NCI-H1436 treated with DMSO at 0.1 percent for 48 hours (cell line): ENCODE measurements at regions not wholly inside any gene's neighbourhood (a gene's known extent, or its start where the extent isn't known, plus 50 kb on each side); places are given as distances from the start of the nearest gene placed in this dataset.
"Not testable (repeated sequence)": the region's sequence is repeated elsewhere in the genome, so short reads cannot be mapped to it uniquely, and the experiment has no call there.

Source experiments
- DNase-seq: peaks from one replicate; lab custom pipeline; 2025; lab: John Stamatoyannopoulos, UW

DNA sequence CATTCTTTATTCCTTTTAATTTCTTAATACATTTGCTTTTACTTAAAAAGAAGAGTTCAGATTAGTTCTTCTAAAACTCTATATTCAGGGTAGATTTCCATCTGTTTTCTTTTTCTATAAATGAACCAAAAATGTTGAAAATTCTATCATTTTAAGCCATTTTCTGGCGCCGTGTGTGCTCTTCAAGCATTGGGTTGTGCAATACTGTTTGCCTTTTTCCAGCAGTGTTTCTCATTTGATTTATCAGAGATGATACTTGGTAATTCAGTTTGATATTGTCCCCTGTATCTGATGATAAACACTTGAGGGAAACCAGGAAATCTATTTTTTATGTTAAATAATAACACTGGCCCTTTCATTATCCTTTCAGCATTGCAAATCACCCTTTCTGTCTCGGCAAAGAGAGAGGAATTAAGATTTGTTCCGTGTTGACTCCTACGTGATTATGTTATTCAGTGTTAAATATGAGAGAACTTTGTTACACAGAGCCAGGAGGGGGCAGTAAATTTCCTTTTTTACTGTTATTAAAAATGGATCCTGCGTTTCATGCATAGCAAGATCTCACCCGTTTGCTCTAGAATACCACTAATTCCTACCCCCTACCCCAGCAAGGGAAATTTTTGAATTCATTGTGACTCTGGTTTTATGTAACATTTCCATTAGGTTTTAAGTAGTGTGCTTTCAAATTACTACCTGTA, 606.9 kb upstream of the RBFOX1 start:
- DNase-seq, result no peak

DNA sequence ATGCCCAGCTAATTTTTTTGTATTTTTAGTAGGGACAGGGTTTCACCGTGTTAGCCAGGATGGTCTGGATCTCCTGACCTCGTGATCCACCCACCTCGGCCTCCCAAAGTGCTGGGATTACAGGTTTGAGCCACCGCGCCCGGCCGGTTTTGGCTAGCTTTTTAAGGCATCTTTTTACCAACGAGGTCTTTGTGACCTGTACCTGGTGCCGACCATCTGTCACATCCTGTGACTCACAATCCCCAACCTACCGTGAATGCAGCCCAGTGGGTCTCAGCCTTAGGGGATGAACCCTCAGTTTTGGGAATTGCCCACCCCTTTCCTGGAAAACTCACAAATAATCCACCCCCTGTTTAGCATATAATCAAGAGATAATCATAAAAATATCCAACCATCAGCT, 607.4 kb upstream of the RBFOX1 start:
- DNase-seq, result not testable (repeated sequence)

- no peak for DNase-seq
These were observed 609.9 kb upstream of the RBFOX1 start for GRCh38 chr16:6722786-6723185.

DNA sequence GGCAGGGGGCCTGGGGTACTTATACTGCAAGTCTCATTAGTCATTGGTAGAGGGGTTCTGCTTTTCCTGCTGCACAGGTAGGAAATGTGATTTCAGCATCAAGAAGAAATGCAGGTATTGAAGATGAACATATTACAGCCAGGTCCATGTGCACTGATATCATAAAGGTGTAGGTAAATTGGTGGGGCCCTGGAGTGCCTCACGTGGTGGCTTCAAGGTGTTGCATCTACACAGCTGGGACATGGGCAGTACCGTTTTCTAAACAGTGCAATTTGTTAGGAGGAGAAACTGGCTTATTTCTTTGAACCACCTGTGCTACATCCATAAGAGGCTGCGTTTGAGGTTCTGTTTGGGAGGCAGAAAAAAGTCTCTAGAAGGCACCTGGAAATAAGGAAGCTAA, 618.1 kb upstream of the RBFOX1 start:
- DNase-seq, result no peak

- DNase-seq, result no peak
These were observed 622.9 kb upstream of the RBFOX1 start for GRCh38 chr16:6709736-6710135.

DNA sequence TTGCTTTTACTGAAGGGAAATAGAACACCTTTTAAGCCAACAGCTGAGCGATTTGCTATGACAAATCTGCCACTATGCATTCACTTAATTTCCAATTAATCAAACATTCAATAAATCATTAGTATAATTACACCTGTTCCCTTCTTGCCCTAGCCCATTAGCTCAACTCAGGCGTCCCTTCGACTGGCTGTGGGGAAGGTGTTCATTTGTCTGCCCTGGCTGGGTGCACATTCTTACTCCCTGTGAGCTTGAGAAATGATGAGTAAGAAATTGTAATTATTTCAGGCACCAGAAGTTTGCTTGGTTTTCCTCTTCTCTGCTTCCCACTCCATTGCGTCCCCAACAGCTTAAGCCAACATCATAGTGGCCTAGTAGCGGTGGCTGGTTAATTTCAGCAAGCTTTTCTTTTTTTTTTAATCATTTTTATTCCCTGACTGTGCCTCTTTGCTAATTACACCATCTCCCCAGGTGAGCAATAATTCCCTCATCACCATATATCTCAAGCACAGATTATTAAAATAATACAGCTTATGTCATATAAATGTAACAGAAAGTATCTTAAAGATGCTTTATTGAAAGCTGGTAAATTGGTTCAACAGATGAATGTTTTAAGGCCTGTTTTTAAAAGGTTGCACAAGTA, 623.9 kb upstream of the RBFOX1 start:
- DNase-seq, result no peak

DNA sequence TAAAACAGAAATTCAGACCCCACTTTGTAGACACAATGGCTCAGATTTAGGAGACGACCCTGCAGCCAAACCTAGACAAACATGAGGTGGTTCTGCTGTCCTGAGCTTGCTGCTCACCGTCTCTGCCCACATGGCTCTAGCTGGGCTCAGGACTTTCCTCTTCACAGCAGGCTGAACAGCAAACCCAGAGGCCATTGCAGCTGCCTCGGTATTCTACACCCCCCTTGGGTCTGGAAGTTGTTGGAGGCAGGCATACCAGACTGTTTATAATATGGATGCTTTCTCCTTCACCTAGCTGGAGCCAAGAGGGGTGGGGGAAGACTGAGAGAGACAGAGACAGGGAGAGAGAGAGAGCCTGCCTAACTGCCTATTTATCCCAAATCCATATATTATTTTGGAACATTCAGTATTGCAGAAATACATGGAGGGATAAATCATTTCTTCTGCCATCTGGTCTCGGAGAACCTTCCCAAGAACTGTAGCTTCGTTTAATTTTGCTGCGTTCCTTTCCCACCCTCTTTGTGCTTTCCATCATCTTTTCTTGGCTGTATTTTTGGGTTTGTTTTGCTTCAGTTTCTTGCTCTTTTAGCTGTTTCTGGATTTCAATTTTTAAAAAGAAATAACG, 628.2 kb upstream of the RBFOX1 start:
- DNase-seq, result no peak

DNA sequence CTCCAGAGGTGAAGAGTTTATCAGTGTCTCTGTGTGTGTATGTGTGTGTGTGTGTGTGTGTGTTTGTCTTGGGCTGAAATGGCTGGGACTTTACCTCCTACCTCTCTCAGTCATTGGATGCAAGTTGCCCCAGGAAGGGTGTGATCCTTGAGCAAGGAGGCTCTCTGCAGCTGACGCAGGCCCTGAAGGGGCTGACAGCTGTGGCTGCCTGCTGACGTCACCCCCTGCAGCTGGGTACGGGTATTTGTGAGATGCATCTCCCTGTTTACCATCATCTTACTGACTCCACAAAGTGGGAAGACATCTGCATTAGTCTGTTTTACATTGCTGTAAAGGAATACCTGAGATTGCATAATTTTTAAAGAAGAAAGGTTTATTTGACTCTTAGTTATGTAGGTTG, 631.5 kb upstream of the RBFOX1 start:
- no peak for DNase-seq

DNA sequence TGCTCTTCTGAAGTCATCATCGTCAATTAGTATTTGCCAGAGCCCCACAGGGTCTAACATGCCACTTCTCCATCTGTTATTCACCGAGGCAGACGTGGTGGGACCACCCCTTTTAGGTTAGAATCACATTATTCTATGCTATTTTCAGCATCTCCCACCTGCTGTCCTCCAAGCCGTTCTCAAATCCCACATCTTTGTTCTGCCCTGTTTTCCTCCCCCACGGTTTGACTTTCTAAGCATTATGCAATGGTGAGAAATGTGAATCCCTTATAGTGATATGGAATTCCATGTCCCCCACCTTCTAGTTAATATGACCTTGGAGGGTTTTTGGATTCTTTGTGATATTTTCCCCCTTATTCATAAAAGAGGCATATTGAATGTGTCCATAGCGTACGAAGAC, 634.1 kb upstream of the RBFOX1 start:
- DNase-seq, result no peak

DNA sequence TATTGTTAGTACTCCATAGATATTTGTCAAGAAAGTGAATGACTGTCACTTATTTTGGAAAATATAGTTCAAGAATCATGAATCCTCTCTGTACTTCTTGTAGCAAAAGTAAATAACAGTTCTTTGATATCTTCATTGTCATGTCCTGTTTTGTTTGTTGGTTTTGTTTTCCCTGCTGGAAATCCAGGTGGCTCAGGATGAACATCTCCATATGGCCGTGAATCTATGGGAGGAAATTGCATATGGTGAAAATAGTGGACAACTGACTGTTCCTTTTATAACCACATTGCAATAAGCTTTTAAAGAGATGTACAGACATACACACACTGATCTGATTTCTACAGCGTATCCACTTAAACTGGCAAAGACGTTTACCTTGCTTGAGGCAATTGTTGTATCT, 637.0 kb upstream of the RBFOX1 start:
- no peak for DNase-seq

DNA sequence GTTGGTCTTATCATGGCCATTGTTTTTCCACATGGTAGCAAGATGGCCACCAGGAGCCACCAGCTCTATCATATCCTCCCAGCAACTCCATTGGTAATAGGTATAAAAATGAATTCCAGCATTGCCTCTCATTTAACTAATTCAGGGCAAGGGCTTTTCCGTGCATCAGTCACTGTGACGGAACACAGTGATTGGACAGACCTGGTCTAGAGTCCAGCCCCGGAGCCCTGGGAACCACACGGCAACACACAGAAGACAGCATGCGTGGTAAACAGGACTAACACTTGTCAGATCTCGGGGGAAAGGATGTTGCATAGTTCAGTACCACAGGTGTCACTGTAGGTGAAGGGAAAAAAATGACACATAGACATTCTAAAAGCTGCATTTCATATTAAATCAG, 638.0 kb upstream of the RBFOX1 start:
- DNase-seq, result no peak

- not testable (repeated sequence) for DNase-seq
These were observed 639.2 kb upstream of the RBFOX1 start for GRCh38 chr16:6693418-6693817.

GRCh38 chr16:6692874-6693273, 639.8 kb upstream of the RBFOX1 start:
- DNase-seq, result no peak

DNA sequence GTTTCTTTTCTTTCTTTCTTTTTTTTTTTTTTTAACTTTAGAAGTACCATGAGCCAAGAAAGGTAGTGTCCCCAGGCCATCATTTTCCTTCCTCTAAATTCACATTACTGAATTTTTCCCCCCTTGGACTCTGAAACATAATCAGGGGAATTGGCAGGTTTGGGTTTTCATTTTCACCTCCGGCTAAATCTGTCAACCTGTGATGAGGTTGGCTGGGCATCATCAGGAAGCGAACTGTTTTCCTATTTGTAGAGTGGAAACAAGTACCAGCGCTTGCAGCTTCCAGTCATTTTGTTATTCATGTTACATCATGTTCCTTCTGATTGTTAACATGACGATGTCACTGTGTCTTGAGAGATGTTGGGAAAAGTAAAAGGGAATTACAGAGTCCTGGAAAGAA, 641.9 kb upstream of the RBFOX1 start:
- DNase-seq, result no peak

- DNase-seq, result no peak
These were observed 643.0 kb upstream of the RBFOX1 start for GRCh38 chr16:6689643-6690042.

- DNase-seq, result no peak
These were observed 645.1 kb upstream of the RBFOX1 start for GRCh38 chr16:6687593-6687992.

GRCh38 chr16:6684076-6684673, 648.5 kb upstream of the RBFOX1 start:
- DNase-seq, result no peak

- no peak for DNase-seq
These were observed 650.4 kb upstream of the RBFOX1 start for GRCh38 chr16:6682142-6682811.

DNA sequence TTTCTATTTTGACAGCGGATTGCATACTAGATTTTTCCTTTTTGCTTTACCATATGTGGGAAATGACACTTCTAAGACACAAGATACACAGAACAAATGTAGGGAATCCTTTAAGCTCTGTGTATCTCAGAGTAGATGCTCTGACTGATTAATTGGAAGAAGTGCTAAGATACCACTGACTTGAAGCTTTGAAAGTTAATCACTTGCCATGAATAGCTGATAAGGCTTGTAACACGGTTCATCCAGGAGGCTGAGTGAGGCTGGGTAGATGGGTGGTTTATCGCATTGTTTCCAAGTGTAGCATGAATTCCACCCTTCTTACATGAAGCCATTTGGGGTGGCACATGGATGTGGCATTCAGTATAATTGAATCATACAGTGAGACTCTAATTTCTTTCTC, 654.1 kb upstream of the RBFOX1 start:
- no peak for DNase-seq

DNA sequence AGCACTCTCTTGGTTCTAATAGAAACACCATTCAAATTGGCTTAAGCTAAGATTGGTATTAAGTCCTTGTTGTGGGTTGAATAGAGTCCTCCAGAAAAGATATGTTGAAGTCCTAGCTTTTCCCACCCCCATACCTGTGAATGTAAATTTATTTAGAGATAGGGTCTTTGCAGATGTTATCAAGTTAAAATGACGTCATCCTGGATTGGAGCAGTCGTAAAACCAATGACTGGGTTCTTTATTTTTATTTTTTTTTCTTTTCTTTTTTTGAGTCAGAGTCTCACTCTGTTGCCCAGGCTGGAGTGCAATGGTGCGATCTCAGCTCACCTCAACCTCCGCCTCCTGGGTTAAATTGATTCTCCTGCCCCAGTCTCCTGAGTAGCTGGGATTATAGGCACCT, 658.6 kb upstream of the RBFOX1 start:
- no peak for DNase-seq

DNA sequence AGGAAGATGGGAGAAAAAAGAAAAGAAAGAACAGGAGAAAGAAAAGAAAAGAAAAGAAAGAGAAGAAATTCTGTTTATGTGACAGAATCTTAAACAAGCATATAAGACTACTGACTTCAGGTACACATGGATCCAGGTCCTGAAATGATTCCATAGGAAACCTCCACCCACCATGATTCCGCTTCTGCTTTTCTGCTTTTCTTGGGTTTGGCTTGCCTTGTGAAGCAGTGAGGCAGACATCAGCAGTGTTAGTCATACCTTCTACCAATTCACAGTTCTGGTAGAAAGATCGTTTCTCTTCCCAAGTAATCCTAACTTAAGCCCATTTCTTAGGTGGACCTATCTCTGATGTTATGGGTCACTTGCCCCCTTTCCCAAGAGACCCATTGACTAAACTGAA, 660.1 kb upstream of the RBFOX1 start:
- no peak for DNase-seq

- DNase-seq, result no peak
These were observed 665.3 kb upstream of the RBFOX1 start for GRCh38 chr16:6667393-6667792.

GRCh38 chr16:6665126-6665525, 667.5 kb upstream of the RBFOX1 start:
- DNase-seq, result no peak
